ENCODE measurements at regions not wholly inside any gene's neighbourhood (a gene's known extent, or its start where the extent isn't known, plus 50 kb on each side); places are given as distances from the start of the nearest gene placed in this dataset.
"Not testable (repeated sequence)": the region's sequence is repeated elsewhere in the genome, so short reads cannot be mapped to it uniquely, and the experiment has no call there.

DNA sequence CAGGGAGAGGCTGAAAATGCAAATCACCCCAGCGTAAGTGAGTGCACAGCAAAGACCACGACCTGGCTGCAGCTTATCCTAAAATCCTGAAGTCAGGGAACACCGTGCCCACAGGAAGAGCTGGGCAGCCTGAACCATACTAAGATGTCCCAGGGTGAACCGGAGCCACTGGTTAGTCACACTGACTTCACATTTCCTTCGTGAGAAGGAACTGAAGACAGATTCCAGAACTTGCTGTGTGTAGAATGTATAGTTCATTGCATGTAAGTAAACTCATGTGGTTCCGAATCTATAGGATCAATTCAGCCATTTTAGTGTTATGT, 84.6 kb upstream of the NDUFV2 start:
- no peak for DNase-seq

DNA sequence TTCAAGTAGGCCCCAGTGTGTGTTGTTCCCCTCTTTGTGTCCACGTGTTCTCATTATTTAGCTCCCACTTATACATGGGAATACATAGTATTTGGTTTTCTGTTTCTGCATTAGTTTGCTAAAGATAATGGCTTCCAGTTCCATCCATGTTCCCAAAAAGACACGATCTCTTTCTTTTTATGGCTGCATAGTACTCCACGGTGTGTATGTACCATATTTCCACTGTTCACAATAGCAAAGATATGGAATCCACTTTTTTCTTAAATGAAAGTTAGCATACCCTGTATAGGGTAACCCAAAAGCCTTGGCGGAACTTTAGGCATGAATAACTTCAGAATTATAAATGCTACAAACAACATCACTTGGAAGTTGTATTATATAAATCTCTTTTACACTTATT, 83.4 kb upstream of the NDUFV2 start:
- DNase-seq = no peak

DNA sequence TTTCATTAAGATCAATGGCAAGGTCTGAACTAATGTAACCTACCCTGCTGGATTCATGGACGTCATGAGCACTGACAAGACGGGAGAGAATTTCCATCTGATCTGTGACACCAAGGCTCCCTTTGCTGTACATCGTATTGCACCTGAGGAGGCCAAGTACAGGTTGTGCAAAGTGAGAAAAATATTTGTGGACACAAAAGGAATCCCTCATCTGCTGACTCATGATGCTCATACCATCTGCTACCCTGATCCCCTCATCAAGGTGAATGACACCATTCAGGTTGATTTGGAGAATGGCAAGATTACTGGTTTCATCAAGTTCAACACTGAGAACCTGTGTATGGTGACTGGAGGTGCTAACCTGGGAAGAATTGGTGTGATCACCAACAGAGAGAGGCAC, 82.3 kb upstream of the NDUFV2 start:
- DNase-seq = no peak

DNA sequence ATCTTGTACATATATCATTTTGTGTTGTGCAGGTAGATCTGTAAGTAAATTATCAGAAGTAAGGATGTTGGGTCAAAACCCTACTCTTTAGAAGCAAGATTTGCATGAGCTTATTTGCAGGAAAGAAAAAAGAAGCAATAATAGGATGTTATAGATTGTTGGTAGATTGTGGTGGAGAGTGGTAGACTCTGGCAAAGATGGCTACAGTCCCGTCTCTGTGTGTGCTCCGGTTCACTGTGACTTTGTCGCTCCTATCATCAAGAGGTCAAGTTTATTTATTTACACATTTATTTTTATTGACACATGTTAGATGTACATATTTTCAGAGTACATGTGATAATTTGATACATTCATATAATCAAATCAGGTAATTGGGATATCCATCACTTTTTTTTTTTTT, 81.0 kb upstream of the NDUFV2 start:
- DNase-seq = no peak

DNA sequence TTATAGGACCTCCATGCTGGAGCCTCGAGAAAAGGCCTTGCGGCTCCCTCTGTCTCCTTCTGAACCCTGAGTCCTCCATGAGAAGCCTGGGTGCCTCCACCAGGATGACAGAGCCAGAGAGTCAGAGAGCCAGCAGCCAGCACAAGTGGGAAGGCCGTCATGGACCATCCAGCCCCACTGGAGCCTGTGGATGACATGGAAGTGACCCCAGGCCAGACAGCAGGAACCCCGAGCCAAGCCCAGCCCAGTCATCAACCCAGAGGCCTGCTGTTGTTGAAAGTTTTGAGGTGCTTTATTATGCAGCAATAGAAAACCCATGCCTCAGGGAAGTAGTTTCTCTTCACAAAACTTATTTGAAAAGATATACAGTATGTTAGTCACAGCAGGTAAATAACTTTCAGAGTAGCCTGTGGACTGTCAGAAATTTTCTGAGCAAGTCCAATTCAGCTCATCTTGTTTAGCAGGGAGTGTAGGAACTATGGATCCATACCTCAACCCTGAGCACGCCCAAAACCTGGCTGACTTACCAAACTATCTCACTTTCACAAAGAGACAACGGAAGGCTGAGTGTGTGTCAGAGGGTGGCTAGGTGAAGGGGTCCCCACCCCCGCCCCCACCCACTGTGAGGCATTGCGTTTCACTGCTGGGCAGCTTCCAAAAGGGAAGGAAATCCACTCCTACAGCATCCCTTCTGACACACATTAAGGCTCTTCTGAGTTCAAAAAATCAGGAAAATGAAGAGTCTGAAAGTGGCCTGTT, 79.9 kb upstream of the NDUFV2 start:
- no peak for DNase-seq

DNA sequence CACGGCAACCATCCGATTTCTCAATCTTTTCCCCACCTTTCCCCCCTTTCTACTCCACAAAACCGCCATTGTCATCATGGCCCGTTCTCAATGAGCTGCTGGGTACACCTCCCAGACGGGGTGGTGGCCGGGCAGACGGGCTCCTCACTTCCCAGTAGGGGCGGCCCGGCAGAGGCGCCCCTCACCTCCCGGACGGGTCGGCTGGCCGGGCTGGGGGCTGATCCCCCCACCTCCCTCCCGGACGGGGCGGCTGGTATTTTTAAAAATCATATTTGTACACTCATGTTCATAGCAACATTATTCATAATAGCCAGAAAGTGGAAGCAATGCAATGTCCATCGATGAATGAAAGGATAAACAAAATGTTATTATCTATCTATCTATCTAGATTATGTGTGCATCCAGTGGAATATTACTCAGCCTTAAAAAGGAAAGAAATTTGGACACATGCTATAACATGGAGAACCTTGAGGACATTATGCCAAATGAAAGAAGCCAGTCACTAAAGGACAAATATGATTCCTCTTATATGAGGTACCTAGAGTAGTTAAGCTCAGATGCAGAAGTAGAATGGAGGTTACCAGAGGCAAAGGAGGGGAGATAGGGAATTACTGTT, 78.4 kb upstream of the NDUFV2 start:
- not testable (repeated sequence) for DNase-seq

DNA sequence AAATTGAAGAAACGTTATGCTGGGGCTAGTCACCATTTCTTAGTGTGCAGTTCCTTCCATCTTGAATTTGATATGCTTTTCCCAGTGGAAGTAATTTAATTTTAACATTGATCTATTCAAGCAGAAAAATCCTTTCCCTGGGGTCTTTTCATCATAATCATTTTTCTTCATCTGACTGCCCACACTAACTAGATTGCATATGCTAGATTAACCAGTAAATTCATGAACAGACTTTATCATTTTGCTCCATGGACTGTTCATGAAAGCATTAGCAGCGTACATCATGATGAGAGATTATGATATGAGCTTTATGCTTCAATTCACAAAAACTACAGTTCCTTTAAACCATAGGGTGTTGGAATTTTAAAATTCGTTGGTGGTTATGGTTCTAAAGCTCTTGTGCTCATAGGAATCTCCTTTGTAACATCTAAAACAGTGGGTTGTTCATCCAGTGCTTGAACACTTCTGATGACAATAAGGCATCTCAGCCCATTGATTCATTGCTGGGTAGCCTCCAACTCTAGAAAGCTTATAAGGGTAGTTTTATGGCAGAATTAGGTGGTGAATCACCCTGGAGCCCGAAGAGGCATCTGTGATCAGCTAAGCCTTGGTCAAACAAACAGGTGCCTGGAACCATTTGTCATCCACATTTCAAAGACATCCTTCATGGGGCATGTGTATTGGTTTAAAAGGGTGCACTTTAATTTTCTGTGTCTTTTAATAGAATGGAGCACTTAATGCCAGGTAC, 77.2 kb upstream of the NDUFV2 start:
- no peak for DNase-seq

DNA sequence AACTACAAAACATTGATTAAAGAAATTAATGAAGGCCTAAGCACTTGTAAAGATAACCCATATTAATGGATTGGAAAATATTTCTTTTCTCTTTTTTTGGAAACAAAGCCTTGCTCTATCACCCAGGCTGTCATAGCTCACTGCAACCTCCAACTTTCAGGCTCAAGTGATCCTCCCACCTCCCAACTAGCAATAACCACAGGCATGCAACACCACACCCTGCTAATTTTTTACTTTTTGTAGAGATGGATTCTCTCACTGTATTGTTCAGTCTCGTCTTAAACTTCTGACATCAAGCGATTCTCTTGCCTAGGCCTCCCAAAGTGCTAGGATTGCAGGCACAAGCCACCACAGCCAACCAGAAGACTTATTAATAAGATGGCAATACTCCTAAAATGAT, 73.4 kb upstream of the NDUFV2 start:
- DNase-seq = no peak

DNA sequence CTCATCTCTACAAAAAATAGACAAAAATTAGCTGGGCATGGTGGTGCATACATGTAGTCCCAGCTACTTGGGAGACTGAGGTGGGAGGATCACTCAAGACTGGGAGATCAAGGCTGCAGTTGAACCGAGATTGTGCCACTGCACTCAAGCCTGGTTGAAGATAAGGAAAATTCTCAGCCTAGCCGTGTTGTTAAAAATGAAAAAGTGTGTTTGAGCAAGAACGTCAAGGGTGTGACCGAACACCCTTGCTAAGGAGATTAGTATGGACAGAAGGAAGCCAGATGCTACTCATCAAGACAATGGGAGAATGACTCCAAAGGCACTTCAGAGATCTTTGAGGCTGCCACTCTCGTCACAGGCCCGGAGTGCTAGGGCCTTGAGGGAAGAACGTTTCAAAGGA, 70.0 kb upstream of the NDUFV2 start:
- no peak for DNase-seq

DNA sequence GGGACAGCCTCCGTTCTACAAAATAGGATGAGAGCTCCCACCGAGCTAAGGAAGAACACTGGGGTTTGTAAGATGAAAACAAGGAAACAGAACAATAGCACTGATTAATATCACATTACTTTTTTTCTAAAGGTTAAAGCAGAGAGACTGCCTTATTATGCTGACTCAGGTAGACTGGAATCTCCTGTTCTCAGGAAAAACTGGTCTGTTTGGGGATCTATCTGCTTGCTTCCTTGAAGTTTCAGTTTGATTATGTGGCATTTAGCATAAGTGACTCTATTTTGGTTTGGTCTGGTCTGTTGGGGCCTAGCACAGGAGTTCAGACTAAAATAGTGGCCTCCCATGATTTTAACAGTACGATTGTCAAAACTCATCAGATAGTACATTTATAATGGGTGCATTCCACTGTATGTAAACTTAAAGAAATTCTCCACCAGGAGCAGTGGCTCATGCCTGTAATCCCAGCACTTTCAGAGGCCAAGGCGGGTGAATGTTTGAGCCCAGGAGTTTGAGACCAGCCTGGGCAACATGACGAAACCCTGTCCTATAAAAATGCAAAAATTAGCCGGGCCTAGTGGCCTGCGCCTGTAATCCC, 64.1 kb upstream of the NDUFV2 start:
- DNase-seq = no peak

DNA sequence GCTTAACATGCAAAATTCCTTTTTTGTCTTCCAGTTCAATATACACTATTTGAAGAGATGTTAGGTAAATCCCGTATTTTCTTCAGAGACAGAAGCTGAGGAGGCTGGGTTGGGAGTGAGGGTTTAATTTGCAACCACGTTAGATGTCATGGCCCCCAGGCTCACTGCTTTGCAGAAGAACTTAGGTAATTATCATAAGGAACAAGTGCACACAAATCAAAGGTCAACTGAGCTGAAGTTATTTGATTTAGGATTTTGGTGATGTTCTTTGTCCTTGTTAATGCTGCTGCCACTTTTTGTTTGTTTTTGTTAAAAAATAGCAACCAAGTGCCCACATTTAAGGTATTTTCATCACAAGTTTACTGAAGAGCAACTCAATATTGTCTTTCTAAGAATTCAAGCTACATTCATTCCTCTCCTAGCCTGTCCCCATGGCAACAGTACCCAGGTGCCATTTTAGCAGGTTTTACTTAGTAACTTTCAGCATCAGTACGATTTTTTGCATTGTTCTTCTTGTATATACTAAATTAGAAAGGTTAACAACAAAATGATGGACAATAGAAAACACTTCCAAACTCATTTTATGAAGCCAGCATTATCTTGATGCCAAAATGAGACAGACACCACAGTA, 62.9 kb upstream of the NDUFV2 start:
- no peak for DNase-seq

DNA sequence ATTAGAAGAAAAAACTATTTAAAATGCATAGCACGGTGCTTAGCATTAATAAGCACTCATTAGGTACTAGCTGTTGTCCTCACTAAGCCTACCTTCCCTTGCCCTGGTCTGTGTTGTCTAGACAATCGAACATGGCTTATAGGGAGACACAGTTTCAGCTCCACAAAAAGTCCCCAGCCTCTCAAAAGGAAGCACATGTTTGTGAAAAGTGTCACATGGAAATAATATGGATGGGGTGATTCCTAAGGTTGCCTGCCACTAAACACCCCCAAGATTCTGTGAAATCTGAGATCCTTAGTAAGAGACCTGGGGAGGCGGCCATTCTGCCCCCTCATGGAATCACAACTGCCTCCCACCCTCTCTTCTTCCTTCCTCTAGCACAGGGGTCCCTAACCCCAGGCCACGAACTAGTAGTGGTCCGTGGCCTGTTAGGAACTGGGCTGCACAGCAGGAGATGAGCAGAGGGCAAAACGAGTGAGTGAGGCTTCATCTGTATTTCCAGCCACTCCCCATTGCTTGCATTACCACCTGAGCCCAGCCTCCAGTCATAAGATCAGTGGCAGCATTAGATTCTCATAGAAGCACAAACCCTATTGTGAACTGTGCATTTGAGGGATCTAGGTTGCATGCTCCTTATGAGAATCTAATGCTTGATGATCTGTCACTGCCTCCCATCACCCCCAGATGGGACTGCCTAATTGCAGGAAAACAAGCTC, 59.6 kb upstream of the NDUFV2 start:
- DNase-seq = no peak

DNA sequence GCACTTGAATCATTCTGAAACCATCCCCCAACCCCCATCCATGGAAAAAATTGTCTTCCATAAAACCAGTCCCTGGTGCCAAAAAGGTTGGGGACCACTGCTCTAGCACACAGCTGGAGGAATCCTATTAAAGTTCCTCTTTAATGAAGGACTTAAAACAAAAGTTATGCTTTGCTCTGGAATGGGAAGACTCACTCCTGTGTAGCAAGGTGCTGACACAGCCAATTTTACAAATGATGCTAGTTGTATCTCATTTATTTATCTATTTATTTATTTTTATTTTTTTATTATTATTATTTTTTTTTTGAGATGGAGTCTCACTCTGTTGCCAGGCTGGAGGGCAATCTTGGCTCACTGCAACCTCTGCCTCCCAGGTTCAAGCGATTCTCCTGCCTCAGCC, 58.9 kb upstream of the NDUFV2 start:
- no peak for DNase-seq

DNA sequence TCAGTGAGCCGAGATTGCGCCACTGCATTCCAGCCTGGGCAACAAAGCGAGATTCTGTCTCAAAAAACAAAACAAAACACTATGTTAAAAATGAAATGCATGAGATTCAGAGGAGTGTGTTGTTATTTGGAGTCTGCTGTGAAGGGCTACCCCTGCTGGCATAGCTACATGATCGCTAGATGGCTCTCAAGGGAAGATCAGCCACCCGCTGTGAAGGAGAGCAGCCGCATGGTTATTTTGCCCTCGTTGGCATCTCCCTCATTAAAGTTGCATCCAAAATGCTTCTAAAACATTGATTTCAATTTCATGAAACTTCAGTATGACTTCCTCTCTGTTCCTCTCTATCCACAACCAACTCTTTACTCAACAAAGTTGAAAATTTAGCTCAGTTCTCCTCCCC, 54.8 kb upstream of the NDUFV2 start:
- no peak for DNase-seq

DNA sequence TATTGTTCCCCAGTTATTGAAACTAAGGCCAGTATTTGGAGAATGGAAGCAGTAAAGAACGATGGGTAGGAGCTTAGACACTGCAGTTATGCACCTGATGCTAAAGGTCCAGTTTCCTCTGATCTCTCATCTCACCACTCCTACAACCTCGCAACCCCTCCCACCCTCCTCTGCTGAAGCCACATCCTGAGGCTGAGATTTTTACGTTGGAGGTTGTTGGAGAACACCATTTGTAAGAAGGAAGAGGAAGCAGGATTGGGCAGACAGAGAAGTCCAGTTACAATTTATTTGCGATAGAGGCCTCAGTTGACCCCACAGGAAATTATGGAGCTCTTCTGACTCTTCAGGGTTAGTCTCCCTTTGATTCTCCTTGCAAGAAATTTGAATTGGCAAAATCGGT, 54.3 kb upstream of the NDUFV2 start:
- DNase-seq = no peak

DNA sequence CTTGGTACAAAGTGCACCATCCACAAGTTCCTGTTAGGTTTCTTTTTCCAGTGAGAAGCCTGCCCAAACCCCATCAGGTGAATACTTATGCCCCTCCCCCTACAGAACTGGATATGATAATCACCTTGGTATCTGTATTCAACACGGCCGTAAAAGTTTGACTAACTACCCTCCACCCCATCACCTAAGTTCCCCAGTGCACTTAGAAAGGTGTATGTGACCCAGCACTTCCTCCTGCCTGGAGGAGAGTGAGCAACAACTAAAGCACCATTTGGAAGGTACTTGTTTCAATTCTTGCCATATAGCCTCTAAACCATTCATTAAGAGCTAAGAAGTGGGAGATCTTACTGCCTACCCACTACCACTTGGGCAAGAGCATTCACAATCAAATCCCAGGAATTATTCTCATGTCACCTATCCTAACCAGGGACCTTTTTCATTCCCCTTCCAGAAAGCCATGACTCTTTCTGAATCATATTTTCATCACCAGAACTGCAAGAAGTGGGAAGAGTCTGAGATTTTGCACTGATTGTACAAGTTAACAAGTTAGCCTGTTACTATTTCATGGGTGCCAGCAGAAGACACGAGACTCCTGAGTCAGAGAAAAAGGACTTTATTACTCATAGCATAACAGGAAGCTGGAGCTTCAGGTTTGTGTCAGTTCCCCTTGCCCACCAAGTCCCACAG, 53.5 kb upstream of the NDUFV2 start:
- no peak for DNase-seq

DNA sequence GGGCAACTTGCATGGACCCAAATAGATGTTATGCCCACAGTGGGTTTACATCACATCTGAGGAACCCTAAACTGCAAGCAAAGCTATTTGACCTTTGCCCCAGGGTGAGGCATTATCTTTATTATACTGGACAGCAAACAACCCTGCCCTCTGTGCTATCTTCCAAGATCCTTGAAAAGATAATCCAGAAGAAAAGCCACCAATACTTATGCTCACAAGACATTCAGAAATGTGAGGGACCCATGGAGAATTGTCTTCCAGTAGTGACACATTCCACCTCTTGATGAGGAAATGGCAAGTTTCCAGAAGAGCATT, 53.0 kb upstream of the NDUFV2 start:
- no peak for DNase-seq

DNA sequence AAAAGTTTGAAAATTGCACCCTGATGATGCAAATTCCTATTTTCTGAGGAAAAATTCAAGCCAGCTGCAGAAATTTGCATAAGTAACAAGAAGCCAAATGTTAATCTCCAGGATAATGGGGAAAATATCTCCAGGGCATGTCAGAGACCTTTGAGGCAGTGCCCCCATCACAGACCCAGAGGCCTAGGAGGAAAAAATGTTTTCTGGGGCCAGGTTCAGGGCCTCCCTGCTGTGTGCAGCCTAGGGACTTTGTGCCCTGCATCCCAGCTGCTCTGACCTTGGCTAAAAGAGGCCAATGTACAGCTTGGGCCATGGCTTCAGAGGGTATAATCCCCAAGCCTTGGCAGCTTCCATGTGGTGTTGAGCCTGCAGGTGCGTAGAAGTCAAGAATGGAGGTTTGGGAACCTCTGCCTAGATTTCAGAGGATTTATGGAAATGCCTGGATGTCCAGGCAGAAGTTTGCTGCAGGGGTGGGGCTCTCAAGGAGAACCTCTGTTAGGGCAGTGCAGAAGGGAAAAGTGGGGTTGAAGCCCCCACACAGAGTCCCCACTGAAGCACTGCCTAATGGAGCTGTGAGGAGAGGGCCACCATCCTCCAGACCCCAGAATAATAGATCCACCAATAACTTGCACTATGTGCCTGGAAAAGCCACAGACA, 51.7 kb upstream of the NDUFV2 start:
- DNase-seq = not testable (repeated sequence)
